ENCODE measurements at regions not wholly inside any gene's neighbourhood (a gene's known extent, or its start where the extent isn't known, plus 50 kb on each side); places are given as distances from the start of the nearest gene placed in this dataset.

DNA sequence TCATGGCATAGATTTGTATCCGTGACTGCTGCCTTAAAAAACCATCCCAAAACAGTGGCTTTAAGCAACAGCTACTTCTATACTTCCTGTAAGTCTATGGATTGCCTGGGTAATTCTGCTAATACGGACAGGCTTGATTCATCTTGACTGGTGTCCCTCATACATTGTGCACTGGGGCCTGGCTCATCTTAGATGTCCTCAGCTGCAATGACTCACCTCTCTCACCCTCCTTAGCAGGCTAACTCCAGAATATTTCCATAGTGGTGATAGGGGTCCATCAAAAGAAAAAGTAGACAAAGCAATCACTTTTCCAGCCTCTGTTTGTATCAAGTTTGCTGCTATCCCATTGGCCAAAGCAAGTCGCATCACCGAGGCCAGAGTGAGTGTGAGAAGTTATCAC is 409.1 kb upstream of the KAZN start:
- FAIRE-seq, result no peak
- H3K4me3 ChIP-seq (replicated peaks in 1 of 3; ENCODE audit: insufficient read depth in 1 of 3, low read depth in 1 of 3, low read length in 3 of 3), result no peak overlapping the region
- H2AFZ ChIP-seq (ENCODE audit: low read depth, low read length), result no peak overlapping the region
- H3K9ac ChIP-seq (replicated peaks; ENCODE audit: extremely low read depth, insufficient read depth, low read length), result no peak overlapping the region
- DNase-seq (ENCODE audit: low read depth, low spot score), result no peak
- H3K79me2 ChIP-seq (ENCODE audit: control insufficient read depth, insufficient read depth, low read length), result no peaks in the 10 kb centered on the region
- H3K9me1 ChIP-seq (replicated peaks; ENCODE audit: control insufficient read depth, extremely low read depth, insufficient read depth, low read length), result no peaks in the 10 kb centered on the region
- no peaks in the 10 kb centered on the region for H3K36me3 ChIP-seq (ENCODE audit: control insufficient read depth in 2 of 2, extremely low read depth in 1 of 2, insufficient read depth in 2 of 2, low read length in 2 of 2)
- H3K4me2 ChIP-seq (ENCODE audit: insufficient read depth, low read length), result no peak overlapping the region
- TF ChIP-seq FOS (IDR thresholded peaks at IDR 0.05; ENCODE audit: borderline replicate concordance, insufficient read depth, low read length), result no peak
- no peak for TF ChIP-seq JUN (IDR thresholded peaks at IDR 0.05; ENCODE audit: borderline replicate concordance, insufficient read depth, insufficient read length, low read depth)
- TF ChIP-seq, protein P1, sequence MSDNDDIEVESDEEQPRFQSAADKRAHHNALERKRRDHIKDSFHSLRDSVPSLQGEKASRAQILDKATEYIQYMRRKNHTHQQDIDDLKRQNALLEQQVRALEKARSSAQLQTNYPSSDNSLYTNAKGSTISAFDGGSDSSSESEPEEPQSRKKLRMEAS (IDR thresholded peaks at IDR 0.05; ENCODE audit: insufficient read depth, insufficient read length), result no peak
- no peak for TF ChIP-seq MYC (IDR thresholded peaks at IDR 0.05; ENCODE audit: low read depth, low read length)
- no peak for TF ChIP-seq POLR2AphosphoS5 (IDR thresholded peaks at IDR 0.05; ENCODE audit: insufficient read depth, low read depth, low read length)
- TF ChIP-seq GATA2 (IDR thresholded peaks at IDR 0.05; ENCODE audit: insufficient read depth, insufficient read length, low read depth, low read length), result no peak
- no peak for TF ChIP-seq POLR2A (IDR thresholded peaks at IDR 0.05; ENCODE audit: low read depth, low read length)
- TF ChIP-seq, protein P2, sequence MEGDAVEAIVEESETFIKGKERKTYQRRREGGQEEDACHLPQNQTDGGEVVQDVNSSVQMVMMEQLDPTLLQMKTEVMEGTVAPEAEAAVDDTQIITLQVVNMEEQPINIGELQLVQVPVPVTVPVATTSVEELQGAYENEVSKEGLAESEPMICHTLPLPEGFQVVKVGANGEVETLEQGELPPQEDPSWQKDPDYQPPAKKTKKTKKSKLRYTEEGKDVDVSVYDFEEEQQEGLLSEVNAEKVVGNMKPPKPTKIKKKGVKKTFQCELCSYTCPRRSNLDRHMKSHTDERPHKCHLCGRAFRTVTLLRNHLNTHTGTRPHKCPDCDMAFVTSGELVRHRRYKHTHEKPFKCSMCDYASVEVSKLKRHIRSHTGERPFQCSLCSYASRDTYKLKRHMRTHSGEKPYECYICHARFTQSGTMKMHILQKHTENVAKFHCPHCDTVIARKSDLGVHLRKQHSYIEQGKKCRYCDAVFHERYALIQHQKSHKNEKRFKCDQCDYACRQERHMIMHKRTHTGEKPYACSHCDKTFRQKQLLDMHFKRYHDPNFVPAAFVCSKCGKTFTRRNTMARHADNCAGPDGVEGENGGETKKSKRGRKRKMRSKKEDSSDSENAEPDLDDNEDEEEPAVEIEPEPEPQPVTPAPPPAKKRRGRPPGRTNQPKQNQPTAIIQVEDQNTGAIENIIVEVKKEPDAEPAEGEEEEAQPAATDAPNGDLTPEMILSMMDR (IDR thresholded peaks at IDR 0.05; ENCODE audit: extremely low read depth in 1 of 2, insufficient read depth in 1 of 2, low read depth in 1 of 2, low read length in 2 of 2), result no peak
- TF ChIP-seq EZH2 (IDR thresholded peaks at IDR 0.05; ENCODE audit: borderline replicate concordance, low read depth, low read length, severe bottlenecking), result no peak
- dilution Hi-C loops (cut with MboI; ENCODE audit: extremely low pct_ligation_motif_present, low sequenced_read_pairs) (no loop called here), intact Hi-C loops (cut with micrococcal nuclease) (no loop called here)
- H3K27ac ChIP-seq (ENCODE audit: insufficient read depth, low read depth, low read length), result no peak overlapping the region
- no peaks in the 10 kb centered on the region for H4K20me1 ChIP-seq (replicated peaks; ENCODE audit: control insufficient read depth, extremely low read depth, insufficient read depth, low read length)
- no TSS peak for BruUV-seq (replicated peaks)
- ChIA-PET POLR2A (no interaction called here), CTCF (no interaction called here)
- H3K9me3 ChIP-seq (replicated peaks; ENCODE audit: control insufficient read depth, insufficient read depth, low read length), result peaks cover 3% of the 10 kb centered on the region
- no peaks in the 10 kb centered on the region for H3K4me1 ChIP-seq (ENCODE audit: control insufficient read depth, extremely low read depth, insufficient read depth, low read length)
- no peaks in the 10 kb centered on the region for H3K27me3 ChIP-seq (ENCODE audit: control insufficient read depth in 2 of 2, insufficient read depth in 2 of 2, low read length in 2 of 2)
